K562 (cell line): ENCODE measurements at regions not wholly inside any gene's neighbourhood (a gene's known extent, or its start where the extent isn't known, plus 50 kb on each side); places are given as distances from the start of the nearest gene placed in this dataset.

ENCODE experiments used
- ATAC-seq: fragments of 200-7000 bp; cut with Tn5 transposase; 3 replicates; pipeline ENCODE4 v1.9.1; 2020; ENCODE audit warnings: moderate library complexity
- BruUV-seq: library from RNA; stranded (reverse); fragments of 400-500 nt; replicated peaks from 2 replicates; lab custom pipeline; 2021; lab: Mats Ljungman, UMichigan
- CTCF ChIA-PET: fragments of 300-600 bp; formaldehyde crosslinking; extraction: SDS; loops from one replicate; lab custom pipeline; 2021; ENCODE audit warnings: low intra/inter-chr PET ratio; lab: Yijun Ruan, JAX
- POLR2A ChIA-PET: fragments of 300-600, 350-650 bp; sonication (Branson Sonifier 250); formaldehyde crosslinking; extraction: SDS; loops from one replicate; lab custom pipeline; 2021; ENCODE audit warnings: antibody characterized with exemption, inconsistent platforms; lab: Yijun Ruan, JAX
- DNase-seq, 4 experiments: peaks; one replicate each; pipeline versions ENCODE4 v3.0.0 to v3.0.0-alpha.2; 2011 to 2018; ENCODE audit warnings: low spot score in 3 of 4, mixed read lengths in 3 of 4; ENCODE audit errors: extremely low read depth in 1 of 4
- FAIRE-seq: peaks from 2 replicates; lab custom pipeline; 2011; peaks lifted over from hg19 to GRCh38; lab: Jason Lieb, UNC
- H2AFZ ChIP-seq: 2 replicates; pipeline ENCODE4 v1.6.0; 2011; ENCODE audit warnings: low read depth, low read length, control low read depth, inconsistent platforms
- H3K27ac ChIP-seq: fragments of 200-600 bp; 3 replicates; pipeline ENCODE4 v1.8.0; 2011; ENCODE audit warnings: low read depth, mild to moderate bottlenecking, control low read depth, inconsistent platforms, low read length, moderate library complexity, mixed read lengths; ENCODE audit errors: extremely low read depth
- H3K27me3 ChIP-seq, 2 experiments: fragments of 300-600 bp in 1 of 2; 2 replicates in 1 of 2; 3 replicates in 1 of 2; pipeline versions ENCODE4 v1.6.0 to v1.8.0; 2011; ENCODE audit warnings: inconsistent platforms in 2 of 2, low read length in 2 of 2, mild to moderate bottlenecking in 1 of 2, mixed read lengths in 1 of 2, moderate library complexity in 1 of 2; ENCODE audit not compliant: control insufficient read depth in 2 of 2, insufficient read depth in 2 of 2
- H3K36me3 ChIP-seq: fragments of 300-600 bp; 3 replicates; pipeline ENCODE4 v1.8.0; 2011; ENCODE audit warnings: mild to moderate bottlenecking, low read length, inconsistent platforms; ENCODE audit not compliant: control insufficient read depth, insufficient read depth
- H3K4me1 ChIP-seq, 2 experiments: fragments of 200-600 bp in 1 of 2; replicated peaks in 1 of 2; 2 replicates in 1 of 2; 3 replicates in 1 of 2; pipeline versions ENCODE4 v1.5.1 to v1.8.0; 2011; ENCODE audit warnings: inconsistent platforms in 2 of 2, low read length in 2 of 2, mild to moderate bottlenecking in 1 of 2, mixed read lengths in 1 of 2, moderate library complexity in 1 of 2; ENCODE audit not compliant: control insufficient read depth in 2 of 2, insufficient read depth in 2 of 2
- H3K4me2 ChIP-seq: 2 replicates; pipeline ENCODE4 v1.6.1; 2011; ENCODE audit warnings: low read length, control low read depth, inconsistent platforms, mixed read lengths; ENCODE audit not compliant: insufficient read depth
- H3K4me3 ChIP-seq: fragments of 200-600 bp; sonication (generic), shearing (Covaris generic); 2 replicates; pipeline ENCODE4 v1.5.1; 2016; ENCODE audit warnings: control low read depth, inconsistent platforms
- H3K79me2 ChIP-seq: fragments of 200-600 bp; 3 replicates; pipeline ENCODE4 v1.8.0; 2011; ENCODE audit warnings: low read length, inconsistent platforms; ENCODE audit not compliant: control insufficient read depth, insufficient read depth
- H3K9ac ChIP-seq, 2 experiments: 2 replicates each; pipeline versions ENCODE4 v1.6.0 to v1.6.1; 2011; ENCODE audit warnings: low read depth in 2 of 2, low read length in 2 of 2, control low read depth in 1 of 2, inconsistent platforms in 1 of 2, mild to moderate bottlenecking in 1 of 2, mixed read lengths in 1 of 2; ENCODE audit not compliant: insufficient read depth in 1 of 2
- H3K9me1 ChIP-seq: one replicate; pipeline ENCODE4 v1.6.0; 2011; ENCODE audit warnings: inconsistent platforms, mild to moderate bottlenecking, low read length, moderate library complexity; ENCODE audit not compliant: control insufficient read depth, insufficient read depth
- H3K9me3 ChIP-seq: replicated peaks from 2 replicates; pipeline ENCODE4 v1.5.1; 2011; ENCODE audit warnings: low read depth, low read length, inconsistent platforms; ENCODE audit not compliant: control insufficient read depth, insufficient read depth
- H4K20me1 ChIP-seq: replicated peaks from 2 replicates; pipeline ENCODE4 v1.6.1; 2011; ENCODE audit warnings: low read length, inconsistent platforms, mixed read lengths; ENCODE audit not compliant: control insufficient read depth, insufficient read depth
- CHCHD3 ChIP-seq: fragments of 250-450 bp; sonication (Bioruptor Pico); IDR thresholded peaks from 2 replicates; pipeline ENCODE4 v2.1.2; 2022; ENCODE audit warnings: mild to moderate bottlenecking
- E2F8 ChIP-seq: fragments of 450-650 bp; IDR thresholded peaks from 2 replicates; pipeline ENCODE4 v1.7.1; 2018; ENCODE audit warnings: mild to moderate bottlenecking, low read depth; ENCODE audit not compliant: partially characterized antibody
- GMEB1 ChIP-seq: fragments of 250-450 bp; sonication (Bioruptor Pico); IDR thresholded peaks from 2 replicates; pipeline ENCODE4 v1.4.0; 2020; ENCODE audit warnings: mild to moderate bottlenecking
- KLF1 ChIP-seq: fragments of 450-650 bp; IDR thresholded peaks from 2 replicates; pipeline ENCODE4 v1.6.1; 2016; ENCODE audit warnings: missing genetic modification characterization, missing compliant biosample characterization
- PHF21A ChIP-seq: fragments of 450-650 bp; IDR thresholded peaks from 2 replicates; pipeline ENCODE4 v1.6.1; 2017; ENCODE audit warnings: low read depth, borderline replicate concordance
- RBM17 ChIP-seq: fragments of 200-400 bp; formaldehyde crosslinking; IDR thresholded peaks from 2 replicates; pipeline ENCODE4 v1.6.1; 2017; ENCODE audit warnings: low read depth, mild to moderate bottlenecking, low read length, borderline replicate concordance
- ZNF436 ChIP-seq: fragments of 250-450, 450-650 bp; sonication (Bioruptor Pico); formaldehyde crosslinking; IDR thresholded peaks from 2 replicates; pipeline ENCODE4 v1.7.0; 2020; ENCODE audit warnings: mild to moderate bottlenecking
- ZNF644 ChIP-seq: fragments of 200-800 bp; sonication (Bioruptor generic); IDR thresholded peaks from 2 replicates; pipeline ENCODE4 v1.6.1; 2016; ENCODE audit warnings: low read depth, missing genetic modification characterization, missing compliant biosample characterization
- ZNF76 ChIP-seq: fragments of 250-450 bp; sonication (Bioruptor Pico); IDR thresholded peaks from 2 replicates; pipeline ENCODE4 v1.4.0; 2020; ENCODE audit warnings: mild to moderate bottlenecking, moderate library complexity, borderline replicate concordance
- ZNF766 ChIP-seq: fragments of 200-800 bp; sonication (Bioruptor generic); conservative IDR thresholded peaks from 2 replicates; pipeline ENCODE4 v1.6.1; 2016; ENCODE audit warnings: missing genetic modification characterization, missing compliant biosample characterization
- WGBS: fragments of 100-300 bp; shearing (Covaris generic); methylation state at CpG from one replicate; pipeline ENCODE4 v1.1.6; 2016; ENCODE audit warnings: low coverage, mixed read lengths; ENCODE audit not compliant: insufficient coverage; ENCODE audit errors: missing lambda C conversion rate; 5-methylcytosine and 5-hydroxymethylcytosine counted together
- in situ Hi-C: fragments of 300-500 bp; cut with MboI; formaldehyde crosslinking; loops from 4 replicates; pipeline ENCODE4 v1.15.0; 2018; ENCODE audit warnings: inconsistent platforms, mixed read lengths
- intact Hi-C: fragments of 100-400 bp; cut with micrococcal nuclease; formaldehyde crosslinking; loops from 2 replicates; pipeline ENCODE4 v1.14.2; 2022

GRCh38 chr4:19438233-19438632, 813.5 kb upstream of the SLIT2 start:
- no peak for DNase-seq
- H2AFZ ChIP-seq, result no peak overlapping the region

More at GRCh38 chr4:19438233-19438632, 813.5 kb upstream of the SLIT2 start:
- Histone ChIP-seq H3K79me2 (no peaks in the 10 kb centered on the region), H3K4me2 (no peak overlapping the region), H3K9ac (no peak overlapping the region), H3K27ac (no peak overlapping the region), H3K27me3 (no peaks in the 10 kb centered on the region), H3K4me1 (no peaks in the 10 kb centered on the region), H3K4me3 (no peak overlapping the region), H3K36me3 (no peaks in the 10 kb centered on the region), H4K20me1 (no peaks in the 10 kb centered on the region), H3K9me1 (no peaks in the 10 kb centered on the region), H3K9me3 (no peaks in the 10 kb centered on the region; the same call in 1 of the 2 replicates)
- intact Hi-C loops, result no loop called here
- CTCF ChIA-PET, result no interaction called here
- FAIRE-seq (no peak), ATAC-seq (no peak)
- POLR2A ChIA-PET, result no interaction called here
- BruUV-seq, result no TSS peak
- in situ Hi-C loops, result no loop called here
- WGBS, result 0% methylated on average over 1 of the region's 1 CpG
- TF ChIP-seq ZNF766 (CRISPR knock-in tag), result no peak
- TF ChIP-seq ZNF644, result no peak
- TF ChIP-seq E2F8, result no peak
- TF ChIP-seq ZNF436 (CRISPR knock-in tag), result no peak
- TF ChIP-seq RBM17, result no peak
- TF ChIP-seq GMEB1, result no peak
- TF ChIP-seq ZNF76 (CRISPR knock-in tag), result no peak
- no peak for TF ChIP-seq CHCHD3 (CRISPR knock-in tag)
- TF ChIP-seq PHF21A, result no peak
- TF ChIP-seq KLF1, result no peak
